MV-4-11 (cell line): ENCODE measurements at regions not wholly inside any gene's neighbourhood (a gene's known extent, or its start where the extent isn't known, plus 50 kb on each side); places are given as distances from the start of the nearest gene placed in this dataset.

ENCODE experiments used
- DNase-seq: peaks from one replicate; lab custom pipeline; 2025; lab: John Stamatoyannopoulos, UW

GRCh38 chr12:19910681-19911080 lies 457.7 kb upstream of the PDE3A start:
- no peak for DNase-seq

DNA sequence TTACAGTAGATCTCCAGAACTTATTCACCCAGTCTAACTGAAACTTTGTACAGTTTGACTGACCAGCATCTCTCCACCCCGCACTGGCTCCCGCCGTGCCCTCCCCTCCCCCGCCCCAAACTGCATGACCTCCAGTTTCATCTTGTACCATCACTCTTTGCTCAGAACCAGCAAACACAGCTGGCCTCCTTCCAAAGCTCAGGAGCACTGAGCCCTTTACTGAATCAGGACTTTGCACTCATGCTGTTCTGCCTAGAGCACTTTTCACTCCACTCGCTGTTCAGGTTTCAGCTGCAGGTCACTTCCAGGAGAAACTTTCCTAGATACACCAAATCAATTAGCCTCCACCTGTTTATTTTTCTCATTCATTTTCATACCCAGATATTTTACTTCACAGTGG lies 455.3 kb upstream of the PDE3A start:
- no peak for DNase-seq

DNA sequence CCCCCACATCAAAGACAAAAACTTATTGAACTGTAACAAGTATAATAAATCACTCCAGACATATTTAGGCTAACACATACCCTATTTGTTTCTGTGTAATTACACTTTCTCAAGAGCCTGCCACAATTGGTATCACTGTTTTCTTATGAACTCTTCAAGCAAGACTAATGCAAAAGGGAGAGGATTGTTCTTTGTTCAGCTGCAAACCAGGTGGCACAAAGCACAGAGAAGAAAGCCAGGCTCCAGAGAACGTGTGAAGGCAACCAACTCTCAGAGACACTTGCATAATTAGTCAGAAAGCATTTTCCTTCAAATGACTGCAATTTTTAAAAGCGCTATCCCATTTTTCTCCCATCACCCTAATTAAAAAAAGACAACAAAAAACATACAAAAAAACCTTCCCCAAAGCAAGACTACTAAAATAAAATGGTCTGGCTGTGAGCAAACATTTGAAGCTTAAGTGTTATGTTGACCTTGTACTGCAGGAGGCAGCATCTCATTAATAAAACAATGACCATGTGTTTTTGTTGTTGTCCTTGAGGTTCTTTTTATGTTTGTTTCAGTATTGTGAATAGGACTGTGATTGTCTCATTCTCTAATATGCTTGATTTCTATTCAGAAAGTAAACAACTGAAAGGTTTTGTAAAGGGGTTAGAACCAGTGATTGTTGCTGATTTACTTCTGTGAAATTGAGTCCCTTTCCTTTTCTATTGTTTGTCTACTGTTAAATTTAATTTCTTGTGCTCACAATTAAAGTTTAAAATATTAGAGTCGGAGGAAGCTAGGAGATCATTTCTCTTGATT lies 452.7 kb upstream of the PDE3A start:
- DNase-seq: peak; percentile 16

DNA sequence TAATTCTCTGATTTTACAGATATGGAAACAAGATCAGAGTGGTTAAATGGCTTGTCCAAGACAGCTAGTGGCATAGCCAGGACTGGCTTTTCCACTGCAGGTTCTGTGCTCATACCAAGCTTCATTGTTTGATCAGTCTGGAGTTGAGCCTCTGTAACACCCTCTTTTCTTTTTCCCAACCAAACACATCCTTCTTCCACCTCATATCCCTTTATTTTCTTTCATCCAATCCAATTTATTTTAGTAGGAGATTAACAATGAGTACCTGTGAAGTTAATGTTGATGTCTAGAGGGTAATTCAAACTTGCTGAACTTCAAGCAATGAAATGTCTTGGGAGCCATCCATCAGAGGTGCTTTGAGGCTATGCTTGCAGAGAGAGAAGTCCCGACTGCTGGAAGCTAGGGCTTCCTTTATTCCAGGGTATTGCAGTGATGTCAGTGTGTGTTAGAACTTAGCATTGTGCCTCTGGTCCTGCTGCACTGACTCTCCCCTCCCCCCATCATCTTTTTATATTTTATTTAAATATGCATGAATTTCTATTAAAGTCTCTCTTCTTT lies 452.1 kb upstream of the PDE3A start:
- DNase-seq: no peak

- peak; percentile 10 for DNase-seq
Measured at GRCh38 chr12:19916974-19917373, 451.4 kb upstream of the PDE3A start.

DNA sequence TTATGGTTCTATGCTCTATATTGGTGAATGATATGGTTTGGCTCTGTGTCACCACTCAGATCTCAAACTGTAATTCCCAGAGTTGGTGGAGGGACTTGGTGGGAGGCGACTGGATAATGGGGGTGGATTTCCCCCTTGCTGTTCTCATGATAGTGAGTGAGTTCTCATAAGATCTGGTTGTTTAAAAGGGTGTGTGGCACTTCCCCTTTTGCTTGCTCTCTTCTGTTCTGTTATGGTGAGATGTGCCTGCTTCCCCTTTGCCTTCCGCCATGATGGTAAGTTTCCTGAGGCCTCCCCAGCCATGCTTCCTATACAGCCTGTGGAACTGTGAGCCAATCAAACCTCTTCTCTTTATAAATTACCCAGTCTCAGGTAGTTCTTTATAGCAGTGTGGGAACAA lies 446.6 kb upstream of the PDE3A start:
- DNase-seq: peak; percentile 85

DNA sequence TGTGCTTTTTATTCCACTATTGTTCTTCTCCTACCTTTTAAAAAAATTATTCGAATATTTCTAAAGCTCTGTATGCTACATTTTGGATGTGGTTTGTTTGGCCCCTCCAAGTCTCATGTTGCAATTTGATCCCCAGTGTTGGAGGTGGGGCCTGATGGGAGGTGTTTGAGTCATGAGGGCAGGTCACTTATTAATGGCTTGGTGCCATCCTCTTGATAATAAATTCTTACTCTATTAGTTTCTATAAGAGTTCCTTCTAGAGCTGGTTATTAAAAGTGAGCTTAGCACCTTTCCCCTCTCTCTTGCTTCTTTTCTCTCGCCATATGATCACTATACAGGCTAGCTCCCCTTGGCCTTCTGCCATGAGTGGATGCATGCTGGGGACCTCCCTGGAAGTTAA lies 445.6 kb upstream of the PDE3A start:
- no peak for DNase-seq

DNA sequence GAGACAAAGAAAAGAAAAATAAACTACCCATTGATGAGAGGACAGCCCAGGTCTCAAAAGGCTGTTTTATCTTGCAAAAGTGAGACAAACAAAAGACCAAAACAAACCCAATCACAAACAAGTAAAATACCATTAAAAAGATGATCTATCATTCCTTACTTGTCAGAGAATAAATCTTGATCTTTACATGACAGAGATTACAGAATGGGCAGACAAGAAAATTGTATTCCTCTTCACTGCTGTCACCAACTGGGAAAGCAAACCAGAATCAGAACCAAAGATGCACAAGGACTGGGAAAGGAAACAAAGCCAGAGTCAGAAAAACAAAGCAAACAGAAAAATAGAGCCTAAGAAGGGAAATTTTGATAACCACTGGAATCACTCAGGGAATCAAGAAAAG lies 444.0 kb upstream of the PDE3A start:
- no peak for DNase-seq

GRCh38 chr12:19925841-19926240 lies 442.5 kb upstream of the PDE3A start:
- DNase-seq: no peak

GRCh38 chr12:19926266-19926665 lies 442.1 kb upstream of the PDE3A start:
- DNase-seq: no peak

- no peak for DNase-seq
Measured at GRCh38 chr12:19927661-19928060, 440.7 kb upstream of the PDE3A start.

GRCh38 chr12:19932413-19932812 lies 435.9 kb upstream of the PDE3A start:
- DNase-seq: no peak

GRCh38 chr12:19933924-19934323 lies 434.4 kb upstream of the PDE3A start:
- no peak for DNase-seq

GRCh38 chr12:19937161-19937560 lies 431.2 kb upstream of the PDE3A start:
- DNase-seq: no peak

DNA sequence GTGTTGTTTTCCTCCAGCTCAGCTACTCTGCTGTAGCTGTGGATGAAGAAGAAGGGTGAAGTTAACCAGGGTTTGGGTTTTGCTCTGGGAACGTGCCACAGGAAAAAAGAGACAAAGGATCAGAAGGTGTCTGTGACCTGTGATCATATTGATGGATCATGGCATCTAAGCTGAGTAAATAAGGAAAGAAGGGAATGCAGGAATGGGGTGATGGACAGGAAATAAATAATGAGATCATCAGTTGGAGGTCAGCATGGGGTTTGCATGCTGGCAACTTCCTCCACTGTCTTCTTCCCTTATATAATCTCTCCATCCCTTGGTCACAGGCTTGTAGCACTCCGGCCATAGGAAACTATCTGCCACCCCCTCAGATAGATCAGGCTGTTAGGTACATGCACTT lies 430.3 kb upstream of the PDE3A start:
- no peak for DNase-seq

- no peak for DNase-seq
Measured at GRCh38 chr12:19938491-19938890, 429.8 kb upstream of the PDE3A start.

DNA sequence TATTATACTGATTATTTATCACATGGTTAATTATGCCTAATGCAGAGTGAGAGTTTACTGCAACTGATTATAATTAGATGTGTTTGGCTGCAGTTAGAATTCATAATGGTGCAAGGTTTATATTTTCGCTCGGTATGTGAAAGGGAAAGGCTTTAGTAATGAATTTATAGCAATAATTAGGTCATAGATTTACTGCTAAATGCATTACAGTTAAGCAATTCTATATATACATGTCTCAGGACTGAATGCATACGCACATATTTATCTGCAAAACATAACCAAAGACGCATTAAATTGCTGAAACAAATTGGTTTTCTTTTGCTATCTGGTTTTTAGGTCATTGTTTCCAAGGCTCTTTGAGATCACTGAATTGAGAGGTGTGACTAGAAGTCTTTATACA lies 428.1 kb upstream of the PDE3A start:
- no peak for DNase-seq

DNA sequence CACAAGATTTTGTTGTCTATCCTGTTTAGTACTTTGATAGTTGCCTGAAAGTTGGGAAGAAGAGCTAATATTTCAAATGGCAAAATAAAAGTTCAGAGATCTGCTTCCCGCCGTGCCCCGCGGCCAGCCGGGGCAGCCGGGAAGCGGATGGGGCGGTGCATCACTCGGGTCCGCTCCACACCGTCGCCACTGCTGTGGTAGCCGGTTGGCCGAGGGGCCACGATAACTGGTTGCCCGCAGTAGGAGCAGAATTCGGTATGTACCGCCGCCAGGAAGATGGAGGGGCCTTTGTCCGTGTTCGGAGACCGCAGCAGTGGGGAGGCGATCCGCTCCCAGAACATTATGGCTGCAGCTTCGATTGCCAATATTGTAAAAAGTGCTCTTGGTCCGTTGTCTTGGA lies 427.2 kb upstream of the PDE3A start:
- DNase-seq: no peak

GRCh38 chr12:19945559-19946435 lies 422.5 kb upstream of the PDE3A start:
- DNase-seq: no peak

DNA sequence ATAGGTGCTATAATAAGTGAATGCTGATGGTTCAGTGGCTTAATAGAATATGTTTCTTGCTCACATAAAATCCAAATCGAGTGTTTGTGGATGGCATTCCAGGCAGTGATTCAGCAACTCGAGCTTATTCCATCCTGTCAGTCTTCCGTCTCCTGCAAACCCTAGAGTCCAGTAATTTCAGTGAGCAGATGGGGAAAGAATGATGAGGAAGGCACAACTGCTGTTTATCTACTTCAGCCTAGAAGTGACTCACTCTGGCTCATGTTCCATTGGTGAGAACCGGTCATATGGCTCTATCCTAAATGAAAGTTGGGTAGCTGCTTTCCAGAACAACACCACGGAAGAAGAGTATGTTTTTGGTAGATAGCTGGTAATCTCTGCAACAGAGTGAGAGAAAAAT lies 421.8 kb upstream of the PDE3A start:
- DNase-seq: no peak

DNA sequence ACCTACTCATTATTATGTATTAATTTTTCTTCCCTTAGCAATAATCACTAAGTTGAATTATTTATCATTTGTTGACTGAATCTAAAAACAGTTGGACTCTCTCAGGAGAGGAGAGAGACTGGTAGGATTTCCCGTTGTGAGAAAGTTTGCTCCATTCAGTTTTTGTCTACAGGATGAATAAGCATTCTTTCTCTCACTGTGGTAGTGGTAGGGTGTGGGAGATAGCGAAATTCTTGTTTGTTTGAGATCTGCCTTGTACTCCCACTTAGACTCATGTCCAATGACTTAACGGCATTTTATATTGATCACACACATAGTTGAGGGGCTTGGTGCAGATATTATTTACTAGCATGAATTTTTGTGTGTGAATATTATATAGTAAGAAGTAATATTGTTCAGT lies 421.0 kb upstream of the PDE3A start:
- no peak for DNase-seq

DNA sequence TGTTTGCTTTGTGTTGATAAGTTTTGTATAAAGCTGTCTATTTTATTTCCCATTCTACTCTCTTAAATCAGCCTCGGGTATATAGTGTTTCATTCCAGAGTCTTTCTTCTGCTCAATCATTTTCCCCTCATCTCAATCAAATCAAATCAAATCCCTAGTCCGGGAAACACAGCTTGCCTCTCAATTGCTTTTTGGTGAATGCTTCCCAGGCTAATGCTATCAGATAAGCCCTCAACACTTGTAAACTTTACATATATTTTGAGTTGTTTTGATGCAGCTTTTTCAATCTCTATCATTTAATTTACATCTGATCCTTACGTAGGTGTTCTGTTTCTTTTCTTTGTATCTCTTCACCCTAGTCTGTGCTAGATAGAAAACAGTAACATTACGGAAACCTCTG lies 416.7 kb upstream of the PDE3A start:
- DNase-seq: no peak

GRCh38 chr12:19953734-19954133 lies 414.6 kb upstream of the PDE3A start:
- no peak for DNase-seq
